IPS-NIHi7 (cell line): ENCODE measurements at regions not wholly inside any gene's neighbourhood (a gene's known extent, or its start where the extent isn't known, plus 50 kb on each side); places are given as distances from the start of the nearest gene placed in this dataset.

ENCODE experiments used
- DNase-seq: peaks from one replicate; pipeline ENCODE4 v3.0.0; 2012; ENCODE audit warnings: mixed read lengths; ENCODE audit errors: extremely low spot score

GRCh38 chr9:4384750-4385149 lies 84.9 kb upstream of the GLIS3 start:
- no peak for DNase-seq

GRCh38 chr9:4382722-4383317 lies 83.0 kb upstream of the GLIS3 start:
- peak; percentile 50 for DNase-seq

- DNase-seq = no peak
Observed at GRCh38 chr9:4381744-4382143, 81.9 kb upstream of the GLIS3 start.

- DNase-seq = no peak
Observed at GRCh38 chr9:4380406-4380805, 80.5 kb upstream of the GLIS3 start.

- no peak for DNase-seq
Observed at GRCh38 chr9:4375424-4376200, 75.7 kb upstream of the GLIS3 start.

GRCh38 chr9:4371108-4371507 lies 71.2 kb upstream of the GLIS3 start:
- DNase-seq = peak; percentile 31

- no peak for DNase-seq
Observed at GRCh38 chr9:4370501-4370900, 70.6 kb upstream of the GLIS3 start.

GRCh38 chr9:4366591-4367330 lies 66.9 kb upstream of the GLIS3 start:
- DNase-seq = peak; percentile 73

- DNase-seq = no peak
Observed at GRCh38 chr9:4365055-4365454, 65.2 kb upstream of the GLIS3 start.

- DNase-seq = no peak
Observed at GRCh38 chr9:4362281-4362680, 62.4 kb upstream of the GLIS3 start.

- no peak for DNase-seq
Observed at GRCh38 chr9:4359016-4359415, 59.1 kb upstream of the GLIS3 start.

- DNase-seq = no peak
Observed at GRCh38 chr9:4357929-4358328, 58.1 kb upstream of the GLIS3 start.

- DNase-seq = no peak
Observed at GRCh38 chr9:4356306-4356705, 56.4 kb upstream of the GLIS3 start.

- no peak for DNase-seq
Observed at GRCh38 chr9:4353236-4353635, 53.4 kb upstream of the GLIS3 start.

- peak; percentile 34 for DNase-seq
Observed at GRCh38 chr9:4349816-4350418, 50.0 kb upstream of the GLIS3 start.
